ENCODE measurements at regions not wholly inside any gene's neighbourhood (a gene's known extent, or its start where the extent isn't known, plus 50 kb on each side); places are given as distances from the start of the nearest gene placed in this dataset.

DNA sequence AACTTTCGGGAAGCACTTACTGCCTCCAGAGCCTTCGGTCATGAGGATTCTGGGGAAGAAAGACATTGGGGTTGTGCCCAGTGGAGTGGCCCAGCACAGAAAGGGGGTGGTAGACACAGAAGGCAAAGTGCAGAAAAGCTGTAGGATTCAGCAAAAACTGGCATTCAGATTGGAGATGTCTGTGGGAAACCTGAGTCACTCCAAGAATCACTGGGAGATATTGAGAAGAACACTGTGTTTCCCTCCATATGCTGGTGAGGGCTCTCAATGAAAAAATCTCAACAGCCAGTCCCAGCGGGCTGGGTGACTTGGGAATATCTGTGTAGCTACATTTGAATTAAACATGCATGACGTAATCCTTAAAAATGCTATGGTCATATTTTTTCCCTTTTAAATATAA lies 61.2 kb upstream of the RCN1 start:
- no peak for TF ChIP-seq EZH2 (IDR thresholded peaks at IDR 0.05; ENCODE audit: low read length)
- TF ChIP-seq, protein P1, sequence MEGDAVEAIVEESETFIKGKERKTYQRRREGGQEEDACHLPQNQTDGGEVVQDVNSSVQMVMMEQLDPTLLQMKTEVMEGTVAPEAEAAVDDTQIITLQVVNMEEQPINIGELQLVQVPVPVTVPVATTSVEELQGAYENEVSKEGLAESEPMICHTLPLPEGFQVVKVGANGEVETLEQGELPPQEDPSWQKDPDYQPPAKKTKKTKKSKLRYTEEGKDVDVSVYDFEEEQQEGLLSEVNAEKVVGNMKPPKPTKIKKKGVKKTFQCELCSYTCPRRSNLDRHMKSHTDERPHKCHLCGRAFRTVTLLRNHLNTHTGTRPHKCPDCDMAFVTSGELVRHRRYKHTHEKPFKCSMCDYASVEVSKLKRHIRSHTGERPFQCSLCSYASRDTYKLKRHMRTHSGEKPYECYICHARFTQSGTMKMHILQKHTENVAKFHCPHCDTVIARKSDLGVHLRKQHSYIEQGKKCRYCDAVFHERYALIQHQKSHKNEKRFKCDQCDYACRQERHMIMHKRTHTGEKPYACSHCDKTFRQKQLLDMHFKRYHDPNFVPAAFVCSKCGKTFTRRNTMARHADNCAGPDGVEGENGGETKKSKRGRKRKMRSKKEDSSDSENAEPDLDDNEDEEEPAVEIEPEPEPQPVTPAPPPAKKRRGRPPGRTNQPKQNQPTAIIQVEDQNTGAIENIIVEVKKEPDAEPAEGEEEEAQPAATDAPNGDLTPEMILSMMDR (optimal IDR thresholded peaks at IDR 0.05 in 1 of 3, IDR thresholded peaks at IDR 0.05 in 1 of 3, conservative IDR thresholded peaks at IDR 0.05 in 1 of 3; ENCODE audit: extremely low read depth in 1 of 3, insufficient read depth in 2 of 3, low read length in 3 of 3) = no peak
- no peak overlapping the region for H3K4me3 ChIP-seq (ENCODE audit: control insufficient read depth in 2 of 3, extremely low read depth in 1 of 3, insufficient read depth in 2 of 3, low read depth in 1 of 3, low read length in 3 of 3)
- FAIRE-seq (no peak), DNase-seq (ENCODE audit: low read depth, low spot score) (no peak)
- no peaks in the 10 kb centered on the region for H3K27me3 ChIP-seq (ENCODE audit: control insufficient read depth, extremely low read depth, insufficient read depth, low read length)
- dilution Hi-C loops (cut with MboI; ENCODE audit: extremely low pct_ligation_motif_present, low sequenced_read_pairs) = no loop called here
- H3K27ac ChIP-seq (ENCODE audit: control insufficient read depth, insufficient read depth, low read length) = no peak overlapping the region
- H3K9ac ChIP-seq (ENCODE audit: control insufficient read depth, extremely low read depth, insufficient read depth, low read length) = no peak overlapping the region
- H3K79me2 ChIP-seq (ENCODE audit: control insufficient read depth, insufficient read depth, low read length) = no peaks in the 10 kb centered on the region
- no peaks in the 10 kb centered on the region for H4K20me1 ChIP-seq (ENCODE audit: control insufficient read depth, extremely low read depth, insufficient read depth, low read length)
- H2AFZ ChIP-seq (ENCODE audit: control insufficient read depth, low read length) = no peak overlapping the region
- H3K9me1 ChIP-seq (ENCODE audit: control insufficient read depth, extremely low read depth, insufficient read depth, low read length) = no peaks in the 10 kb centered on the region
- no peaks in the 10 kb centered on the region for H3K36me3 ChIP-seq (ENCODE audit: control insufficient read depth in 2 of 2, extremely low read depth in 1 of 2, insufficient read depth in 2 of 2, low read length in 2 of 2)
- no peak overlapping the region for H3K4me2 ChIP-seq (ENCODE audit: control insufficient read depth, extremely low read depth, insufficient read depth, low read depth, low read length)
- H3K4me1 ChIP-seq (ENCODE audit: control insufficient read depth, extremely low read depth, insufficient read depth, low read length) = no peaks in the 10 kb centered on the region
- H3K9me3 ChIP-seq (ENCODE audit: control insufficient read depth, low read depth, low read length) = no peaks in the 10 kb centered on the region

DNA sequence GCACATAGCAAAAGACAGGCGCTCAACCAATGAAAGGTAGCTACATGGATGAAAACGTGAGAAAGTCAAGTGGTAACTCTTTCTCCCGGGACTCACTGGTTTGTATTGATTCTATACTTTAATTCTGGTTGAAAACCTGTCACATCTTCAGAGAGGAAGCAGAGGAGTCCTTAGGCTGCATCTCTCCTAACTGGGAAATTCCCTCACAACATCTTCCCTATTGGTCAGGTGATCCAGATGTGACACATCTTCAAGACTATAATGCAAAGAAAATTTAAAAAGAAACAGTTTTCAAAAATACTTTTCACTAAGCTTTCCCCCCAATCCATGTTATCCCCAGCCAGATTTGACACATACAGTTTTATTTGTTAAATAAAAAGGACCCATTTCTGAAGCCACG lies 62.7 kb upstream of the RCN1 start:
- no peak overlapping the region for H3K27ac ChIP-seq (ENCODE audit: control insufficient read depth, insufficient read depth, low read length)
- no peaks in the 10 kb centered on the region for H3K9me1 ChIP-seq (ENCODE audit: control insufficient read depth, extremely low read depth, insufficient read depth, low read length)
- no peak overlapping the region for H3K4me2 ChIP-seq (ENCODE audit: control insufficient read depth, extremely low read depth, insufficient read depth, low read depth, low read length)
- no peak for FAIRE-seq
- H3K36me3 ChIP-seq (ENCODE audit: control insufficient read depth in 2 of 2, extremely low read depth in 1 of 2, insufficient read depth in 2 of 2, low read length in 2 of 2) = no peaks in the 10 kb centered on the region
- no peak overlapping the region for H3K4me3 ChIP-seq (ENCODE audit: control insufficient read depth in 2 of 3, extremely low read depth in 1 of 3, insufficient read depth in 2 of 3, low read depth in 1 of 3, low read length in 3 of 3)
- H3K27me3 ChIP-seq (ENCODE audit: control insufficient read depth, extremely low read depth, insufficient read depth, low read length) = no peaks in the 10 kb centered on the region
- no peak overlapping the region for H3K9ac ChIP-seq (ENCODE audit: control insufficient read depth, extremely low read depth, insufficient read depth, low read length)
- dilution Hi-C loops (cut with MboI; ENCODE audit: extremely low pct_ligation_motif_present, low sequenced_read_pairs) = no loop called here
- H3K79me2 ChIP-seq (ENCODE audit: control insufficient read depth, insufficient read depth, low read length) = no peaks in the 10 kb centered on the region
- no peaks in the 10 kb centered on the region for H3K4me1 ChIP-seq (ENCODE audit: control insufficient read depth, extremely low read depth, insufficient read depth, low read length)
- no peak overlapping the region for H2AFZ ChIP-seq (ENCODE audit: control insufficient read depth, low read length)
- no peaks in the 10 kb centered on the region for H3K9me3 ChIP-seq (ENCODE audit: control insufficient read depth, low read depth, low read length)
- TF ChIP-seq EZH2 (IDR thresholded peaks at IDR 0.05; ENCODE audit: low read length) = no peak
- TF ChIP-seq, protein P1 (optimal IDR thresholded peaks at IDR 0.05 in 1 of 3, IDR thresholded peaks at IDR 0.05 in 1 of 3, conservative IDR thresholded peaks at IDR 0.05 in 1 of 3; ENCODE audit: extremely low read depth in 1 of 3, insufficient read depth in 2 of 3, low read length in 3 of 3) = no peak
- no peaks in the 10 kb centered on the region for H4K20me1 ChIP-seq (ENCODE audit: control insufficient read depth, extremely low read depth, insufficient read depth, low read length)
- no peak for DNase-seq (ENCODE audit: low read depth, low spot score)
